BJ (cell line): ENCODE measurements at regions not wholly inside any gene's neighbourhood (a gene's known extent, or its start where the extent isn't known, plus 50 kb on each side); places are given as distances from the start of the nearest gene placed in this dataset. TPM values are rescaled to one million over a fixed set of nuclear protein-coding genes. Genes with fewer than 3 reads are reported as not detected.

ENCODE experiments used
- CTCF ChIA-PET: fragments of 350-600 bp; formaldehyde crosslinking; extraction: SDS; loops from one replicate; lab custom pipeline; 2021; ENCODE audit warnings: antibody characterized with exemption, inconsistent platforms; lab: Yijun Ruan, JAX
- POLR2A ChIA-PET: fragments of 300-600 bp; sonication (Branson Sonifier 250); formaldehyde crosslinking; extraction: SDS; loops from one replicate; lab custom pipeline; 2021; ENCODE audit warnings: antibody characterized with exemption; lab: Charles Lee
- DNase-seq: peaks from one replicate; pipeline ENCODE4 v3.0.0-alpha.2; 2011; ENCODE audit warnings: low read depth
- H3K27me3 ChIP-seq: 2 replicates; pipeline ENCODE4 v1.6.0; 2011; ENCODE audit warnings: low read length; ENCODE audit not compliant: control insufficient read depth, insufficient read depth
- H3K36me3 ChIP-seq: 2 replicates; pipeline ENCODE4 v1.5.1; 2011; ENCODE audit warnings: low read length; ENCODE audit not compliant: control insufficient read depth, insufficient read depth
- H3K4me3 ChIP-seq: 2 replicates; pipeline ENCODE4 v1.5.1; 2011; ENCODE audit warnings: low read depth, mild to moderate bottlenecking, control low read depth, low read length
- small RNA-seq: library from RNA; depleted of rRNA; stranded (forward); fragments of <200 nt; gene quantifications from one replicate; pipeline ENCODE3, GENCODE V24; 2012; ENCODE audit warnings: low replicate concordance, low read depth; ENCODE audit not compliant: insufficient read length
- TF ChIP-seq, protein P1 (sequence below): IDR thresholded peaks from 2 replicates; pipeline ENCODE4 v1.5.1; 2011; ENCODE audit warnings: low read depth, mild to moderate bottlenecking, control low read depth, inconsistent platforms, low read length, moderate library complexity; ENCODE audit not compliant: insufficient read depth

DNA sequence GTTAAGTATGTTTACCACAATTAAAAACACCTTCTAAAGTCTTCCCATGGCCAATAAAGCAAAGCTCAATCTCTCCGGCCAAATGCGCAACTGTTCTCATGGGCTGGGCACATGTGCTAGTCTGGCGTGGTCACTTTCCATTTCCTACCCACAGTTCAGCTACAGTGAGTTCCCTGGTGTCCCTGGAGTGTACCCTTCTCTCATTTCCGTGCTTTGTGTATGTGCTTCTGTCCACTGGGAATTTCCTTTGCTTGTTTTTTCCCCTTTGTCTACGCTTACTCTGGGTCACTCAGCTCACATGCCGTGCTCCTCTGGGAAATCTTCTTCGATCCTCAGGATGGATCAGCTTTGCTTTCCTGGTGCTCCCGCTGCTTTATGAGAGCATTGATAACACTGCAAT lies 69.6 kb upstream of the GYPC start:
- H3K4me3 ChIP-seq: no peak overlapping the region
- no peaks in the 10 kb centered on the region for H3K27me3 ChIP-seq
- TF ChIP-seq, protein P1, sequence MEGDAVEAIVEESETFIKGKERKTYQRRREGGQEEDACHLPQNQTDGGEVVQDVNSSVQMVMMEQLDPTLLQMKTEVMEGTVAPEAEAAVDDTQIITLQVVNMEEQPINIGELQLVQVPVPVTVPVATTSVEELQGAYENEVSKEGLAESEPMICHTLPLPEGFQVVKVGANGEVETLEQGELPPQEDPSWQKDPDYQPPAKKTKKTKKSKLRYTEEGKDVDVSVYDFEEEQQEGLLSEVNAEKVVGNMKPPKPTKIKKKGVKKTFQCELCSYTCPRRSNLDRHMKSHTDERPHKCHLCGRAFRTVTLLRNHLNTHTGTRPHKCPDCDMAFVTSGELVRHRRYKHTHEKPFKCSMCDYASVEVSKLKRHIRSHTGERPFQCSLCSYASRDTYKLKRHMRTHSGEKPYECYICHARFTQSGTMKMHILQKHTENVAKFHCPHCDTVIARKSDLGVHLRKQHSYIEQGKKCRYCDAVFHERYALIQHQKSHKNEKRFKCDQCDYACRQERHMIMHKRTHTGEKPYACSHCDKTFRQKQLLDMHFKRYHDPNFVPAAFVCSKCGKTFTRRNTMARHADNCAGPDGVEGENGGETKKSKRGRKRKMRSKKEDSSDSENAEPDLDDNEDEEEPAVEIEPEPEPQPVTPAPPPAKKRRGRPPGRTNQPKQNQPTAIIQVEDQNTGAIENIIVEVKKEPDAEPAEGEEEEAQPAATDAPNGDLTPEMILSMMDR: no peak
- no peaks in the 10 kb centered on the region for H3K36me3 ChIP-seq
- DNase-seq: no peak
- ChIA-PET POLR2A (no interaction called here), CTCF (interaction anchor here (0.6 kb wide), 1 partner anchor 476 kb away, joined by 3 read pairs; no protein-coding TSS in a partner anchor)

DNA sequence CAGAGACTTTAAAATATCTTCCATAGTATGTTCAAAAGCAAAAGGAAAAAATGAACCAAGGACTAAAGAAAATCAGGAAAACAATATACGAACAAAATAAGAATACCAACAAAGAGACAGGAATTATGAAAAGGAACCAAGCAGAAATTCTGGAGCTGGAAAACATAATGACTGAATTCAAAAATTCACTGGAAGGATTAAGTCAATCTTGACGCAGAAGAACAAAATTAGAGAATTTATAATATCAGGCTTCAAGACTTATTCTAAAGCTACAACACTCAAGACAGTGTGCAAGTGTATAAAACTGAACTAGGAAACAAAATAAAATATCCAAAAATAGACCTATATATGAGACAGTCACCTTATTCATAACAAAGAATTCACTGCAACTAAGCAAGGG lies 56.9 kb upstream of the GYPC start:
- no peak for DNase-seq
- ChIA-PET CTCF (no interaction called here), POLR2A (no interaction called here)
- Histone ChIP-seq H3K27me3 (no peaks in the 10 kb centered on the region), H3K4me3 (no peak overlapping the region), H3K36me3 (no peaks in the 10 kb centered on the region)
- TF ChIP-seq, protein P1: no peak

DNA sequence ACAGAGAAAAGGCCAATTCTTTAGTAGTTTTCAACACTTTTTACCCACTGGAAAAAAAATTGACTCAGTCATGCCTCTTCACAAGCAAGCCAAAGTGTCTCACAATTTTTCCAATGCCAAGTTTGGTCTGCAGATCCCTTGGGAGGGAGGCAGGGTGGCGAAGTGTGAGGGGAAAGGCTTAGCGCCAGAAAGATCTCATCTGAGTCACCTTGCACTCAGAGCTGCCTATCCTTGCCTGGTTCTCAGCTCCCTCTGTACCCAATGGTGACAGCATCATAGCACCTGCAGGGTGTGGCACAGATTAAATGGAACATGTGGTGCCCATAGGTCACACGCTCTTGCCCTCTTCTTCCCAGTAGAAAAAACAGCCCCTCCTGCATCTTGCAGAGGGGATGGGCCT lies 55.2 kb upstream of the GYPC start:
- TF ChIP-seq, protein P1: no peak
- ChIA-PET POLR2A (no interaction called here), CTCF (no interaction called here)
- no peak for DNase-seq
- no peaks in the 10 kb centered on the region for H3K36me3 ChIP-seq
- no peaks in the 10 kb centered on the region for H3K27me3 ChIP-seq
- no peak overlapping the region for H3K4me3 ChIP-seq

DNA sequence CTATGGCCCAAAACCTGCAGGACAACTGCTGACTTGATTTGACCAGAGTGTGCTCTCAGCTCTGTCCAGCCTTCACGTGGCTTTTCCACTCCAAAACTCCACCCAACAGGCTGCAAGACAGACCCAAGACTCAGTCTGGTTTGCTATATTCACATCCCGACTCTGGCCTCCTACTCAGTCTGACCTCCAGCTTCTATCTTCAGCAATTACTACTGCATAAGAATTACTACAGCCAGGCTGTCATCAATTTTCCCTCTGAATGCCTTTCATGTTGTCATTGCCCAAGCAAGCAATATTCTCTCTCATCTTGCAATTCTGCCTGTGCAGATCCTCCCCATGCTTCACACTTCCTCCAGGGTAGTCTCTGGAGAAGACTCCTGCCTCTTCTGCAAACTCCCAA lies 53.6 kb upstream of the GYPC start:
- DNase-seq: no peak
- no peaks in the 10 kb centered on the region for H3K36me3 ChIP-seq
- CTCF ChIA-PET: no interaction called here
- TF ChIP-seq, protein P1: no peak
- H3K4me3 ChIP-seq: no peak overlapping the region
- POLR2A ChIA-PET: no interaction called here
- no peaks in the 10 kb centered on the region for H3K27me3 ChIP-seq

Small RNAs in the stretch of these regions (small RNA-seq; reads per million reads assigned to genes)
- gene AC097499.1: not detected
- gene RNU6-259P: not detected
